ENCODE measurements at regions not wholly inside any gene's neighbourhood (a gene's known extent, or its start where the extent isn't known, plus 50 kb on each side); places are given as distances from the start of the nearest gene placed in this dataset.

GRCh38 chr10:35993591-35994515 is 351.8 kb upstream of the FZD8 start:
- no peak for TF ChIP-seq SIN3A (IDR thresholded peaks at IDR 0.05; ENCODE audit: low read depth)
- no peak for TF ChIP-seq MAX (IDR thresholded peaks at IDR 0.05)
- TF ChIP-seq POLR2A (IDR thresholded peaks at IDR 0.05; ENCODE audit: borderline replicate concordance, extremely low read depth, insufficient read depth, insufficient read length) = no peak
- TF ChIP-seq JUND (IDR thresholded peaks at IDR 0.05) = no peak
- no peak for TF ChIP-seq POLR2AphosphoS5 (IDR thresholded peaks at IDR 0.05; ENCODE audit: low read depth, low read length)
- TF ChIP-seq EZH2 (IDR thresholded peaks at IDR 0.05) = no peak
- TF ChIP-seq, protein P1, sequence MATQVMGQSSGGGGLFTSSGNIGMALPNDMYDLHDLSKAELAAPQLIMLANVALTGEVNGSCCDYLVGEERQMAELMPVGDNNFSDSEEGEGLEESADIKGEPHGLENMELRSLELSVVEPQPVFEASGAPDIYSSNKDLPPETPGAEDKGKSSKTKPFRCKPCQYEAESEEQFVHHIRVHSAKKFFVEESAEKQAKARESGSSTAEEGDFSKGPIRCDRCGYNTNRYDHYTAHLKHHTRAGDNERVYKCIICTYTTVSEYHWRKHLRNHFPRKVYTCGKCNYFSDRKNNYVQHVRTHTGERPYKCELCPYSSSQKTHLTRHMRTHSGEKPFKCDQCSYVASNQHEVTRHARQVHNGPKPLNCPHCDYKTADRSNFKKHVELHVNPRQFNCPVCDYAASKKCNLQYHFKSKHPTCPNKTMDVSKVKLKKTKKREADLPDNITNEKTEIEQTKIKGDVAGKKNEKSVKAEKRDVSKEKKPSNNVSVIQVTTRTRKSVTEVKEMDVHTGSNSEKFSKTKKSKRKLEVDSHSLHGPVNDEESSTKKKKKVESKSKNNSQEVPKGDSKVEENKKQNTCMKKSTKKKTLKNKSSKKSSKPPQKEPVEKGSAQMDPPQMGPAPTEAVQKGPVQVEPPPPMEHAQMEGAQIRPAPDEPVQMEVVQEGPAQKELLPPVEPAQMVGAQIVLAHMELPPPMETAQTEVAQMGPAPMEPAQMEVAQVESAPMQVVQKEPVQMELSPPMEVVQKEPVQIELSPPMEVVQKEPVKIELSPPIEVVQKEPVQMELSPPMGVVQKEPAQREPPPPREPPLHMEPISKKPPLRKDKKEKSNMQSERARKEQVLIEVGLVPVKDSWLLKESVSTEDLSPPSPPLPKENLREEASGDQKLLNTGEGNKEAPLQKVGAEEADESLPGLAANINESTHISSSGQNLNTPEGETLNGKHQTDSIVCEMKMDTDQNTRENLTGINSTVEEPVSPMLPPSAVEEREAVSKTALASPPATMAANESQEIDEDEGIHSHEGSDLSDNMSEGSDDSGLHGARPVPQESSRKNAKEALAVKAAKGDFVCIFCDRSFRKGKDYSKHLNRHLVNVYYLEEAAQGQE (IDR thresholded peaks at IDR 0.05; ENCODE audit: low read depth) = no peak
- TF ChIP-seq, protein P2, sequence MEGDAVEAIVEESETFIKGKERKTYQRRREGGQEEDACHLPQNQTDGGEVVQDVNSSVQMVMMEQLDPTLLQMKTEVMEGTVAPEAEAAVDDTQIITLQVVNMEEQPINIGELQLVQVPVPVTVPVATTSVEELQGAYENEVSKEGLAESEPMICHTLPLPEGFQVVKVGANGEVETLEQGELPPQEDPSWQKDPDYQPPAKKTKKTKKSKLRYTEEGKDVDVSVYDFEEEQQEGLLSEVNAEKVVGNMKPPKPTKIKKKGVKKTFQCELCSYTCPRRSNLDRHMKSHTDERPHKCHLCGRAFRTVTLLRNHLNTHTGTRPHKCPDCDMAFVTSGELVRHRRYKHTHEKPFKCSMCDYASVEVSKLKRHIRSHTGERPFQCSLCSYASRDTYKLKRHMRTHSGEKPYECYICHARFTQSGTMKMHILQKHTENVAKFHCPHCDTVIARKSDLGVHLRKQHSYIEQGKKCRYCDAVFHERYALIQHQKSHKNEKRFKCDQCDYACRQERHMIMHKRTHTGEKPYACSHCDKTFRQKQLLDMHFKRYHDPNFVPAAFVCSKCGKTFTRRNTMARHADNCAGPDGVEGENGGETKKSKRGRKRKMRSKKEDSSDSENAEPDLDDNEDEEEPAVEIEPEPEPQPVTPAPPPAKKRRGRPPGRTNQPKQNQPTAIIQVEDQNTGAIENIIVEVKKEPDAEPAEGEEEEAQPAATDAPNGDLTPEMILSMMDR (IDR thresholded peaks at IDR 0.05 in 2 of 3, conservative IDR thresholded peaks at IDR 0.05 in 1 of 3; ENCODE audit: borderline replicate concordance in 1 of 3, insufficient read depth in 1 of 3, low read depth in 2 of 3, low read length in 2 of 3) = no peak
- no peak for TF ChIP-seq SP1 (IDR thresholded peaks at IDR 0.05; ENCODE audit: low read depth)
- TF ChIP-seq, protein P3, sequence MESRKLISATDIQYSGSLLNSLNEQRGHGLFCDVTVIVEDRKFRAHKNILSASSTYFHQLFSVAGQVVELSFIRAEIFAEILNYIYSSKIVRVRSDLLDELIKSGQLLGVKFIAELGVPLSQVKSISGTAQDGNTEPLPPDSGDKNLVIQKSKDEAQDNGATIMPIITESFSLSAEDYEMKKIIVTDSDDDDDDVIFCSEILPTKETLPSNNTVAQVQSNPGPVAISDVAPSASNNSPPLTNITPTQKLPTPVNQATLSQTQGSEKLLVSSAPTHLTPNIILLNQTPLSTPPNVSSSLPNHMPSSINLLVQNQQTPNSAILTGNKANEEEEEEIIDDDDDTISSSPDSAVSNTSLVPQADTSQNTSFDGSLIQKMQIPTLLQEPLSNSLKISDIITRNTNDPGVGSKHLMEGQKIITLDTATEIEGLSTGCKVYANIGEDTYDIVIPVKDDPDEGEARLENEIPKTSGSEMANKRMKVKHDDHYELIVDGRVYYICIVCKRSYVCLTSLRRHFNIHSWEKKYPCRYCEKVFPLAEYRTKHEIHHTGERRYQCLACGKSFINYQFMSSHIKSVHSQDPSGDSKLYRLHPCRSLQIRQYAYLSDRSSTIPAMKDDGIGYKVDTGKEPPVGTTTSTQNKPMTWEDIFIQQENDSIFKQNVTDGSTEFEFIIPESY (IDR thresholded peaks at IDR 0.05; ENCODE audit: extremely low read depth, insufficient replicate concordance, low read length) = no peak
- TF ChIP-seq ZFX (IDR thresholded peaks at IDR 0.05) = no peak
- no peak for TF ChIP-seq EZH2phosphoT487 (IDR thresholded peaks at IDR 0.05; ENCODE audit: borderline replicate concordance)
